ENCODE measurements at regions not wholly inside any gene's neighbourhood (a gene's known extent, or its start where the extent isn't known, plus 50 kb on each side); places are given as distances from the start of the nearest gene placed in this dataset.

DNA sequence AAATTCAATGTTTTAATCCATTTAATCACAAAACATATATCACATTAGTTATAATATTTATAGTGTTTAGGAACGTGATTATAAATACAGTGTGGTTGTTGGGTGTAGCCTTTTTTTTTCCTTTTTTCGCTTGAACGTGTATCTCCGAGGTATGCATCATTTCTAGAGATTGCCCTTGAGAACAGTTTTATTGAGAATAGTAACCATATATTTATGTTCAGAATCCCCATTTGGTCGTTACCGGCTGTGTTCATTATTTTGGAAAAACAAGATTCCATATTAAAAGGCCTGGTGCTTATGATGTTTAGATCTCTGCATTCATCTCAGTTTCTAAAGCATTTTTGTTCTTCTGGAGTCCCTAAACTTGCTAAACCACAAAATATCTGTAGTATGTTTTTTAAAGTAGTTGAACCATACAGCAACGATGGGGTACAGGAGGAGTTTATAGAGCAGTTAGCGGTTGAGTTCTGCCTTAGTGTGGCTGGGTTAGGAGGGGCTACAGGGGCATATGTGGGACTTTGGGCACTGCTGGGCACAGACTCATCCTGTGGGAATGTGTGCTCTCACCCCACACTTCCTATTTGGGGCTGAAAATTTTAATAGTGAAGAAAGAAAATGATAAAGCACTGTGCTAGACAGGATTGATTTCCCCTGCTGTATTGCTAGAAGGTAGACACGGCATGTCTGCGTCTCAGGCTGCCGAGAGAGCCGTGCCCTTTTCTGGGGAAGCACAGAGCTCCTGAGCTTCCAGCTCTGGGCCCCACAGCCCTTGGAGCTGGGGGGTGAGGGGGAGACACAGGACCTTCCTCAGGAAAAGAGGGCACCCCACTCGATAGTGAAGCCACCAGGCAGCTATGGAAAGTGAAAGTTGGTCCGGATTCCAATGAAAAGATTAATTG lies 81.5 kb upstream of the PPARA start:
- Histone ChIP-seq H3K4me2 (ENCODE audit: low read length) (peak overlapping the region; percentile 66), H3K36me3 (ENCODE audit: insufficient read depth, low read length) (no peaks in the 10 kb centered on the region), H3K79me2 (ENCODE audit: insufficient read depth, low read depth, low read length) (no peaks in the 10 kb centered on the region), H3K4me1 (ENCODE audit: insufficient read depth, low read length, poor library complexity, severe bottlenecking) (peaks cover 38% of the 10 kb centered on the region), H2AFZ (ENCODE audit: low read length) (no peak overlapping the region), H3K4me3 (ENCODE audit: low read depth, low read length, poor library complexity, severe bottlenecking) (peak overlapping the region; percentile 66), H4K20me1 (ENCODE audit: insufficient read depth, low read length) (no peaks in the 10 kb centered on the region), H3K9me2 (ENCODE audit: insufficient read depth, low read length) (no peaks in the 10 kb centered on the region), H3K9me3 (ENCODE audit: low read length) (no peaks in the 10 kb centered on the region), H3K27ac (ENCODE audit: low read depth, low read length, poor library complexity, severe bottlenecking) (no peak overlapping the region)
- POLR2A ChIA-PET, result interaction anchor here (0.6 to 1.2 kb wide), 2 partner anchors 14 to 51 kb away, joined by 3 to 4 read pairs; no protein-coding TSS in a partner anchor
- intact Hi-C loops (cut with micrococcal nuclease; ENCODE audit: unreplicated experiment), result no loop called here
- TF ChIP-seq, protein P1, sequence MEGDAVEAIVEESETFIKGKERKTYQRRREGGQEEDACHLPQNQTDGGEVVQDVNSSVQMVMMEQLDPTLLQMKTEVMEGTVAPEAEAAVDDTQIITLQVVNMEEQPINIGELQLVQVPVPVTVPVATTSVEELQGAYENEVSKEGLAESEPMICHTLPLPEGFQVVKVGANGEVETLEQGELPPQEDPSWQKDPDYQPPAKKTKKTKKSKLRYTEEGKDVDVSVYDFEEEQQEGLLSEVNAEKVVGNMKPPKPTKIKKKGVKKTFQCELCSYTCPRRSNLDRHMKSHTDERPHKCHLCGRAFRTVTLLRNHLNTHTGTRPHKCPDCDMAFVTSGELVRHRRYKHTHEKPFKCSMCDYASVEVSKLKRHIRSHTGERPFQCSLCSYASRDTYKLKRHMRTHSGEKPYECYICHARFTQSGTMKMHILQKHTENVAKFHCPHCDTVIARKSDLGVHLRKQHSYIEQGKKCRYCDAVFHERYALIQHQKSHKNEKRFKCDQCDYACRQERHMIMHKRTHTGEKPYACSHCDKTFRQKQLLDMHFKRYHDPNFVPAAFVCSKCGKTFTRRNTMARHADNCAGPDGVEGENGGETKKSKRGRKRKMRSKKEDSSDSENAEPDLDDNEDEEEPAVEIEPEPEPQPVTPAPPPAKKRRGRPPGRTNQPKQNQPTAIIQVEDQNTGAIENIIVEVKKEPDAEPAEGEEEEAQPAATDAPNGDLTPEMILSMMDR (conservative IDR thresholded peaks at IDR 0.05; ENCODE audit: low read length), result no peak
- no peak for TF ChIP-seq EZH2phosphoT487 (IDR thresholded peaks at IDR 0.05; ENCODE audit: borderline replicate concordance, low read depth, low read length)
- CTCF ChIA-PET (ENCODE audit: unreplicated experiment), result no interaction called here
- DNase-seq (ENCODE audit: low spot score), result peak; percentile 13
- BruUV-seq (replicated peaks), result no TSS peak

DNA sequence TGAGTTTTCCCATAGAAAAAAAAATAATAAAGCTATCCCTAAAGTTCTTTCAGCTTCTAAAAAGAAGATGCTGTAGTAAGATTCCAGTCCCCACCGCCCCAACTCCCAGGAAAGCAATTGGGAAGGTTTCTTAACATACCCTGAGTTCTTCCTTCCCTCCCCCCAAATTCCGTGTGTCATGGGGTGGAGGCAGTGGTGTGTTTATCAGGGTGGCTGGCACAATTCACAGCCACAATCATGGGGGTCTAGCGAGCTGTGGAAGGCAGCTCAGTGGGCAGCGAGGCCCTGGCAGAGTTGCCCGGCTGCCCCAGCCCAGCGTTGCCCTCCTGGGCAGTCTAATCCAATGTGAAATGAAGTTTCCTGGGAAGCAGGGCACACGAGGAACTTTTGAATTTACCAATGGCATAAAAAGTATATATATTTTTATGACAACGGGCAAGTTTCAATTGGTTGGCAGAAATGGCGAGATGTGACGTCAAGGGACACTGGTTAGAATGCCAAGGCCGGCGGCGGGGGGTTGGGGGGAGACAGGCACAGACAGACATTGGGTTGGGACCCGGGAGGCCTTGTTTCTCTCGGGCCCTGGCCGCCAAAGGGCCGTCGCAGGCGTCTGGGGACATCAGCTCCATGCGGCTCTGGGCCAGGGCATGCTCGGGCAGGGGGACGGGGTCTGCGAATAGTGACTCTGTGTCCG lies 80.7 kb upstream of the PPARA start:
- TF ChIP-seq, protein P1 (conservative IDR thresholded peaks at IDR 0.05; ENCODE audit: low read length), result no peak
- TF ChIP-seq EZH2phosphoT487 (IDR thresholded peaks at IDR 0.05; ENCODE audit: borderline replicate concordance, low read depth, low read length), result no peak
- H3K4me3 ChIP-seq (ENCODE audit: low read depth, low read length, poor library complexity, severe bottlenecking), result peak overlapping the region; percentile 66
- TSS peak; percentile 84 for BruUV-seq (replicated peaks)
- H3K27ac ChIP-seq (ENCODE audit: low read depth, low read length, poor library complexity, severe bottlenecking), result no peak overlapping the region
- H3K79me2 ChIP-seq (ENCODE audit: insufficient read depth, low read depth, low read length), result no peaks in the 10 kb centered on the region
- no peaks in the 10 kb centered on the region for H4K20me1 ChIP-seq (ENCODE audit: insufficient read depth, low read length)
- DNase-seq (ENCODE audit: low spot score), result peak; percentile 10
- H3K9me3 ChIP-seq (ENCODE audit: low read length), result no peaks in the 10 kb centered on the region
- H3K36me3 ChIP-seq (ENCODE audit: insufficient read depth, low read length), result no peaks in the 10 kb centered on the region
- intact Hi-C loops (cut with micrococcal nuclease; ENCODE audit: unreplicated experiment), result loop anchor here (2.0 to 10.0 kb wide), 3 partner anchors 13 to 55 kb away; no protein-coding TSS in a partner anchor
- POLR2A ChIA-PET, result interaction anchor here (0.6 to 1.4 kb wide), 3 partner anchors 15 to 52 kb away, joined by 3 to 4 read pairs (median 3); no protein-coding TSS in a partner anchor
- H2AFZ ChIP-seq (ENCODE audit: low read length), result no peak overlapping the region; the same call in 1 of the 2 replicates
- CTCF ChIA-PET (ENCODE audit: unreplicated experiment), result no interaction called here
- peaks cover 38% of the 10 kb centered on the region for H3K4me1 ChIP-seq (ENCODE audit: insufficient read depth, low read length, poor library complexity, severe bottlenecking)
- peak overlapping the region; percentile 66 for H3K4me2 ChIP-seq (ENCODE audit: low read length)
- H3K9me2 ChIP-seq (ENCODE audit: insufficient read depth, low read length), result no peaks in the 10 kb centered on the region

Data from OCI-LY7 (cell line).